Neural cell (in vitro differentiated cells): ENCODE measurements at regions not wholly inside any gene's neighbourhood (a gene's known extent, or its start where the extent isn't known, plus 50 kb on each side); places are given as distances from the start of the nearest gene placed in this dataset.

ENCODE experiments used
- H2AFZ ChIP-seq: fragments of 200-600, 300-800 bp; sonication (generic), shearing (Covaris generic); 2 replicates; pipeline ENCODE4 v1.6.0; 2014; ENCODE audit warnings: low read depth, mild to moderate bottlenecking, antibody characterized with exemption, low read length, moderate library complexity
- H3F3A ChIP-seq: fragments of 200-600 bp; shearing (Covaris generic); 2 replicates; pipeline ENCODE4 v1.6.1; 2016; ENCODE audit warnings: mild to moderate bottlenecking, moderate library complexity, mixed read lengths, antibody characterized with exemption, low read length; ENCODE audit not compliant: insufficient read depth, poor library complexity, severe bottlenecking
- H3K27ac ChIP-seq: fragments of 200-600, 300-800 bp; sonication (generic), shearing (Covaris generic); 2 replicates; pipeline ENCODE4 v1.5.1; 2014; ENCODE audit warnings: mild to moderate bottlenecking, low read length, moderate library complexity
- H3K27me3 ChIP-seq: fragments of 300-800, 200-600 bp; sonication (generic), shearing (Covaris generic); 2 replicates; pipeline ENCODE4 v1.6.0; 2014; ENCODE audit warnings: mild to moderate bottlenecking, low read depth, low read length, moderate library complexity; ENCODE audit not compliant: insufficient read depth
- H3K36me3 ChIP-seq: fragments of 300-800, 200-600 bp; sonication (generic), shearing (Covaris generic); 2 replicates; pipeline ENCODE4 v1.5.1; 2014; ENCODE audit warnings: mild to moderate bottlenecking, antibody characterized with exemption, low read length, moderate library complexity; ENCODE audit not compliant: insufficient read depth
- H3K4me2 ChIP-seq: fragments of 300-800, 200-600 bp; sonication (generic), shearing (Covaris generic); 2 replicates; pipeline ENCODE4 v1.6.0; 2014; ENCODE audit warnings: mild to moderate bottlenecking, low read length
- H3K4me3 ChIP-seq: fragments of 300-800, 200-600 bp; sonication (generic), shearing (Covaris generic); 2 replicates; pipeline ENCODE4 v1.5.1; 2014; ENCODE audit warnings: mild to moderate bottlenecking, low read length, moderate library complexity
- H3K79me2 ChIP-seq: fragments of 200-600 bp; shearing (Covaris generic); replicated peaks from 2 replicates; pipeline ENCODE4 v1.6.0; 2014; ENCODE audit warnings: mild to moderate bottlenecking, low read length, moderate library complexity; ENCODE audit not compliant: insufficient read depth
- H3K9ac ChIP-seq: fragments of 300-800, 200-600 bp; sonication (generic), shearing (Covaris generic); 2 replicates; pipeline ENCODE4 v1.6.1; 2016; ENCODE audit warnings: mild to moderate bottlenecking, low read length, mixed read lengths
- H3K9me2 ChIP-seq: fragments of 200-600 bp; shearing (Covaris generic); 2 replicates; pipeline ENCODE4 v1.6.1; 2016; ENCODE audit warnings: mild to moderate bottlenecking, low read length, mixed read lengths; ENCODE audit not compliant: insufficient read depth
- H3K9me3 ChIP-seq: fragments of 200-600, 300-800 bp; sonication (generic), shearing (Covaris generic); 2 replicates; pipeline ENCODE4 v1.6.1; 2016; ENCODE audit warnings: mild to moderate bottlenecking, mixed run types, low read length, moderate library complexity, mixed read lengths
- H4K20me1 ChIP-seq: fragments of 200-600 bp; shearing (Covaris generic); 2 replicates; pipeline ENCODE4 v1.6.1; 2016; ENCODE audit warnings: mild to moderate bottlenecking, mixed run types; ENCODE audit not compliant: insufficient read depth
- CTCF ChIP-seq: fragments of 450-650 bp; IDR thresholded peaks from 2 replicates; pipeline ENCODE4 v1.5.1; 2014; ENCODE audit warnings: antibody characterized with exemption, mild to moderate bottlenecking, moderate library complexity; ENCODE audit not compliant: poor library complexity, severe bottlenecking
- EP300 ChIP-seq: fragments of 450-650 bp; conservative IDR thresholded peaks from 2 replicates; pipeline ENCODE4 v1.6.1; 2014; ENCODE audit warnings: antibody characterized with exemption, mild to moderate bottlenecking, moderate library complexity; ENCODE audit not compliant: poor library complexity, severe bottlenecking
- EZH2 ChIP-seq: fragments of 200-600, 300-800 bp; shearing (Covaris generic), sonication (generic); IDR thresholded peaks from 2 replicates; pipeline ENCODE4 v1.6.1; 2014; ENCODE audit warnings: antibody characterized with exemption, low read length, borderline replicate concordance, mild to moderate bottlenecking; ENCODE audit not compliant: insufficient read depth, poor library complexity, severe bottlenecking
- MXI1 ChIP-seq: fragments of 450-650 bp; conservative IDR thresholded peaks from 2 replicates; pipeline ENCODE4 v1.6.1; 2014; ENCODE audit warnings: antibody characterized with exemption, mild to moderate bottlenecking; ENCODE audit not compliant: poor library complexity, severe bottlenecking
- POLR2AphosphoS5 ChIP-seq: IDR thresholded peaks from 2 replicates; pipeline ENCODE4 v1.6.1; 2012
- RAD21 ChIP-seq: fragments of 450-650 bp; conservative IDR thresholded peaks from 2 replicates; pipeline ENCODE4 v1.6.1; 2014; ENCODE audit warnings: antibody characterized with exemption, mild to moderate bottlenecking, moderate library complexity
- REST ChIP-seq: IDR thresholded peaks from 2 replicates; pipeline ENCODE4 v1.6.1; 2012; ENCODE audit warnings: borderline replicate concordance
- SMC3 ChIP-seq: fragments of 450-650 bp; conservative IDR thresholded peaks from 2 replicates; pipeline ENCODE4 v1.6.1; 2014; ENCODE audit warnings: antibody characterized with exemption, mild to moderate bottlenecking, moderate library complexity; ENCODE audit not compliant: poor library complexity
- TAF1 ChIP-seq: IDR thresholded peaks from 2 replicates; pipeline ENCODE4 v1.6.1; 2012; ENCODE audit warnings: low read depth

- Histone ChIP-seq H3K27ac (no peak overlapping the region), H3K79me2 (no peaks in the 10 kb centered on the region), H3K4me2 (no peak overlapping the region), H3K4me3 (peak overlapping the region; percentile 53), H3K9me3 (no peaks in the 10 kb centered on the region), H3K9me2 (no peaks in the 10 kb centered on the region), H4K20me1 (no peaks in the 10 kb centered on the region), H3K36me3 (no peaks in the 10 kb centered on the region), H3K27me3 (peaks cover 72% of the 10 kb centered on the region), H3F3A (no peaks in the 10 kb centered on the region), H3K9ac (no peak overlapping the region), H2AFZ (no peak overlapping the region)
- no peak for TF ChIP-seq POLR2AphosphoS5
- TF ChIP-seq CTCF = peak; percentile 21
These were observed 93.2 kb upstream of the ZNF184 start for GRCh38 chr6:27565839-27566779.

GRCh38 chr6:27562027-27562410, 89.1 kb upstream of the ZNF184 start:
- Histone ChIP-seq H3K4me2 (no peak overlapping the region), H3K27me3 (peaks cover 98% of the 10 kb centered on the region), H3K9me2 (no peaks in the 10 kb centered on the region), H3K4me3 (no peak overlapping the region), H3K9me3 (no peaks in the 10 kb centered on the region), H3F3A (no peaks in the 10 kb centered on the region), H2AFZ (no peak overlapping the region), H3K36me3 (no peaks in the 10 kb centered on the region), H3K27ac (no peak overlapping the region), H3K9ac (no peak overlapping the region), H4K20me1 (no peaks in the 10 kb centered on the region), H3K79me2 (no peaks in the 10 kb centered on the region)
- no peak for TF ChIP-seq SMC3
- TF ChIP-seq POLR2AphosphoS5 = no peak
- no peak for TF ChIP-seq EZH2
- no peak for TF ChIP-seq EP300
- no peak for TF ChIP-seq RAD21
- no peak for TF ChIP-seq MXI1
- no peak for TF ChIP-seq TAF1
- no peak for TF ChIP-seq CTCF
- TF ChIP-seq REST = no peak
